Right lobe of liver (tissue), 4 donors: ENCODE measurements at regions not wholly inside any gene's neighbourhood (a gene's known extent, or its start where the extent isn't known, plus 50 kb on each side); places are given as distances from the start of the nearest gene placed in this dataset.

Experiments
- POLR2A ChIP-seq: fragments of 450-650 bp; IDR thresholded peaks from one replicate; pipeline ENCODE4 v1.6.1; 2017; ENCODE audit warnings: antibody characterized with exemption, mild to moderate bottlenecking
- TF ChIP-seq, protein P1 (sequence below), 4 donors: fragments of 200-600 bp in 3 of 4; fragments of 450-650 bp in 1 of 4; IDR thresholded peaks; one replicate each; pipeline versions ENCODE4 v1.5.1 to v1.8.0; 2016 to 2022; ENCODE audit warnings: antibody characterized with exemption in 4 of 4, mild to moderate bottlenecking in 2 of 4
- donor health status: DM: no; HTN: no; CAD: no.
- donor health status: DM: no; HTN: no; CAD: no.
- donor health status: DM: no; HTN: yes; CAD: no.

DNA sequence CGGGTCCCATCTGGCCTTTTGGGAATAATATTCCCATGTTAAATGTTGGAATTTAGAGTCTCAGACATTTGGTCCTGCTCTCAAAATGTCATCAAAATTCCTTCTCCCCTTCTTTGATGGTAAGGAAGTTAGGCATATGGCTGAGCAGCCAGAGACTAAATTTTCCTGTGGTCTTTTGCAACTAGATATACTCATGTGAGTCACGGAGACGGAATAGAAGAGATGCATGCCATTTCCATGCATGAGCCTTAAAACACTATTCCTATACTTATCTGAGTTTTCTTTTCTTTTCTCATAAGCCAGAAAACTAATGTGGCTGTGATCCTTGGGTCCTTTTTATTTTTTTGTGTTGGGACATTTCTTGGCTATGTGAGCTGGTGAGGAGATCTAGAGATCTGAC is 105.3 kb downstream of the NR2F2 start:
- TF ChIP-seq POLR2A: no peak
- TF ChIP-seq, protein P1, sequence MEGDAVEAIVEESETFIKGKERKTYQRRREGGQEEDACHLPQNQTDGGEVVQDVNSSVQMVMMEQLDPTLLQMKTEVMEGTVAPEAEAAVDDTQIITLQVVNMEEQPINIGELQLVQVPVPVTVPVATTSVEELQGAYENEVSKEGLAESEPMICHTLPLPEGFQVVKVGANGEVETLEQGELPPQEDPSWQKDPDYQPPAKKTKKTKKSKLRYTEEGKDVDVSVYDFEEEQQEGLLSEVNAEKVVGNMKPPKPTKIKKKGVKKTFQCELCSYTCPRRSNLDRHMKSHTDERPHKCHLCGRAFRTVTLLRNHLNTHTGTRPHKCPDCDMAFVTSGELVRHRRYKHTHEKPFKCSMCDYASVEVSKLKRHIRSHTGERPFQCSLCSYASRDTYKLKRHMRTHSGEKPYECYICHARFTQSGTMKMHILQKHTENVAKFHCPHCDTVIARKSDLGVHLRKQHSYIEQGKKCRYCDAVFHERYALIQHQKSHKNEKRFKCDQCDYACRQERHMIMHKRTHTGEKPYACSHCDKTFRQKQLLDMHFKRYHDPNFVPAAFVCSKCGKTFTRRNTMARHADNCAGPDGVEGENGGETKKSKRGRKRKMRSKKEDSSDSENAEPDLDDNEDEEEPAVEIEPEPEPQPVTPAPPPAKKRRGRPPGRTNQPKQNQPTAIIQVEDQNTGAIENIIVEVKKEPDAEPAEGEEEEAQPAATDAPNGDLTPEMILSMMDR (IDR thresholded peaks at IDR 0.05): no peak
